Neural progenitor cell (in vitro differentiated cells): ENCODE measurements at regions not wholly inside any gene's neighbourhood (a gene's known extent, or its start where the extent isn't known, plus 50 kb on each side); places are given as distances from the start of the nearest gene placed in this dataset.
A peak's percentile ranks its signal among the peaks of the same experiment; 100 is the strongest.

Experiments used
- EZH2 ChIP-seq: fragments of 200-600 bp; sonication (generic); IDR thresholded peaks from 2 replicates; pipeline ENCODE4 v1.6.1; 2017; ENCODE audit warnings: antibody characterized with exemption, mild to moderate bottlenecking, moderate library complexity
- TF ChIP-seq, protein P1 (sequence below): fragments of 200-600 bp; sonication (generic); IDR thresholded peaks from 2 replicates; pipeline ENCODE4 v1.5.1; 2017; ENCODE audit warnings: antibody characterized with exemption, mild to moderate bottlenecking

DNA sequence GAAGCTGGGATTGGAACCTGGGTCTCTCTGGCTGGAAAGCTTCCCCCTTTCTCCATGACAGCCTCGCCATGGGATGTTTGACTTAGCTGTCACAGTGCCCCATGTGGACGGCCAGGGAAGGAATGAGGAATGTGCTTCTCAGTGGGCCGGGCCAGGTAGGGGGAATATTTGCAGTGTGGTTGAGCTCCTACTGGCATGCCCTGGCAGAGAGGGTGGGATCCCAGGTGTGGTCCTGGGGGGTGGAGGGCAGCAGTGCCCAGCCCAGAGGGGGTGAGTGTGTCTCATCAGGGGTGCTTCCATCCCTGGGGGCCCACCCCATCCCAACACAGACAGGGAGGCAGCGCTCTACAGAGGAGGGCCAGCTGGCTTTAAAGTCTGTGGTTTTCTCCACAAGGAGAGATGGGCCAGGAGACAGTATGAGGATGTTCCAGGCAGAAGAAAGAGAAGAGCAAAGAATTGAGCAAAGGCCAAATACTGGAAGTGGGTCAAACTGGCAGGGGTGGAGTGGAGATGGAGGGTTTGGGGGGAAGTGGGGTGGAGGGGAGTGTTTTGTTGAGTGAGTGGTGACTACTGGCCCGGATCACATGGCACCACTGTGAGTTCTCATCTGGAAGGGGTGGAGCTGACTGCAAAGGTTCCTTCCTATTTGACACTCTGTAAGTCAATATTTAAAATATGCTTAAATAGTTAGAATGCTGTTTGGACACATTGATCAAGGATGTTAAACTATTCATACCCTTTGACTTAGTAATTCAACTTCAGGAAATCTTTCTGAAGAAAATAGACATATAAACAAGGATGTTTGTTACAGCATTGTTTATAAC lies 94.0 kb downstream of the MYCN start:
- TF ChIP-seq, protein P1, sequence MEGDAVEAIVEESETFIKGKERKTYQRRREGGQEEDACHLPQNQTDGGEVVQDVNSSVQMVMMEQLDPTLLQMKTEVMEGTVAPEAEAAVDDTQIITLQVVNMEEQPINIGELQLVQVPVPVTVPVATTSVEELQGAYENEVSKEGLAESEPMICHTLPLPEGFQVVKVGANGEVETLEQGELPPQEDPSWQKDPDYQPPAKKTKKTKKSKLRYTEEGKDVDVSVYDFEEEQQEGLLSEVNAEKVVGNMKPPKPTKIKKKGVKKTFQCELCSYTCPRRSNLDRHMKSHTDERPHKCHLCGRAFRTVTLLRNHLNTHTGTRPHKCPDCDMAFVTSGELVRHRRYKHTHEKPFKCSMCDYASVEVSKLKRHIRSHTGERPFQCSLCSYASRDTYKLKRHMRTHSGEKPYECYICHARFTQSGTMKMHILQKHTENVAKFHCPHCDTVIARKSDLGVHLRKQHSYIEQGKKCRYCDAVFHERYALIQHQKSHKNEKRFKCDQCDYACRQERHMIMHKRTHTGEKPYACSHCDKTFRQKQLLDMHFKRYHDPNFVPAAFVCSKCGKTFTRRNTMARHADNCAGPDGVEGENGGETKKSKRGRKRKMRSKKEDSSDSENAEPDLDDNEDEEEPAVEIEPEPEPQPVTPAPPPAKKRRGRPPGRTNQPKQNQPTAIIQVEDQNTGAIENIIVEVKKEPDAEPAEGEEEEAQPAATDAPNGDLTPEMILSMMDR = peak; percentile 62
- no peak for TF ChIP-seq EZH2
